ENCODE measurements at regions not wholly inside any gene's neighbourhood (a gene's known extent, or its start where the extent isn't known, plus 50 kb on each side); places are given as distances from the start of the nearest gene placed in this dataset.

- TF ChIP-seq CTCF (conservative IDR thresholded peaks at IDR 0.05; ENCODE audit: low read depth, low read length) (no peak), EZH2 (IDR thresholded peaks at IDR 0.05; ENCODE audit: low read length, unreplicated experiment) (no peak)
These were observed 160.4 kb downstream of the NRN1 start for GRCh38 chr6:5846335-5846734.
